Ovary (tissue), 3 donors: ENCODE measurements at regions not wholly inside any gene's neighbourhood (a gene's known extent, or its start where the extent isn't known, plus 50 kb on each side); places are given as distances from the start of the nearest gene placed in this dataset.

ENCODE experiments used
- POLR2A ChIP-seq: fragments of 450-650 bp; IDR thresholded peaks from one replicate; pipeline ENCODE4 v1.6.1; 2017; ENCODE audit warnings: antibody characterized with exemption, mild to moderate bottlenecking, moderate library complexity
- TF ChIP-seq, protein P1 (sequence below), 3 donors: fragments of 450-650 bp in 2 of 3; fragments of 200-600 bp in 1 of 3; IDR thresholded peaks; one replicate each; pipeline versions ENCODE4 v1.5.1 to v1.8.0; 2016 to 2022; ENCODE audit warnings: antibody characterized with exemption in 3 of 3, mild to moderate bottlenecking in 1 of 3
- donor health status: DM: no; HTN: no; CAD: no.

DNA sequence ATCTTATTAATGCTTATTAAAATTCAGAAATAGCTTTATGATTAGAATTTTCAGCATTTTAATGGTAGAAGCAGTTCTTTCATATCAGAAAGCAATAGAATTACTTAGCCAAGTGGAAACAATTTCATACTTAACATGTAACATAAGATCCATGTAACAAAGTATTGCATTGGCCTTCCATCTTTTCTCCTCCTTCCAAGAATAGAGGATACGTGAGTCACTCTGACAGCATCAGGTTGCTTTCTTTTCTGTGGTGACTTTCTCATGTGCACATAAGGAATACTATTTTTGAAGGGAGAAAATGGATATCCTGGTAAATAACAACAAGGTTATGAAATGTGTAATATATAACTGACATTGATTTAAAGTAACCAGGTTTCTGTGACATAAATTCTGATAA lies 272.2 kb downstream of the ANXA1 start:
- TF ChIP-seq, protein P1, sequence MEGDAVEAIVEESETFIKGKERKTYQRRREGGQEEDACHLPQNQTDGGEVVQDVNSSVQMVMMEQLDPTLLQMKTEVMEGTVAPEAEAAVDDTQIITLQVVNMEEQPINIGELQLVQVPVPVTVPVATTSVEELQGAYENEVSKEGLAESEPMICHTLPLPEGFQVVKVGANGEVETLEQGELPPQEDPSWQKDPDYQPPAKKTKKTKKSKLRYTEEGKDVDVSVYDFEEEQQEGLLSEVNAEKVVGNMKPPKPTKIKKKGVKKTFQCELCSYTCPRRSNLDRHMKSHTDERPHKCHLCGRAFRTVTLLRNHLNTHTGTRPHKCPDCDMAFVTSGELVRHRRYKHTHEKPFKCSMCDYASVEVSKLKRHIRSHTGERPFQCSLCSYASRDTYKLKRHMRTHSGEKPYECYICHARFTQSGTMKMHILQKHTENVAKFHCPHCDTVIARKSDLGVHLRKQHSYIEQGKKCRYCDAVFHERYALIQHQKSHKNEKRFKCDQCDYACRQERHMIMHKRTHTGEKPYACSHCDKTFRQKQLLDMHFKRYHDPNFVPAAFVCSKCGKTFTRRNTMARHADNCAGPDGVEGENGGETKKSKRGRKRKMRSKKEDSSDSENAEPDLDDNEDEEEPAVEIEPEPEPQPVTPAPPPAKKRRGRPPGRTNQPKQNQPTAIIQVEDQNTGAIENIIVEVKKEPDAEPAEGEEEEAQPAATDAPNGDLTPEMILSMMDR (IDR thresholded peaks at IDR 0.05), result no peak
- no peak for TF ChIP-seq POLR2A
